Spleen (tissue), 11 donors: ENCODE measurements at regions not wholly inside any gene's neighbourhood (a gene's known extent, or its start where the extent isn't known, plus 50 kb on each side); places are given as distances from the start of the nearest gene placed in this dataset.

ENCODE experiments used
- DNase-seq: peaks from one replicate; pipeline ENCODE4 v3.0.0-alpha.2; 2020
- H3K27ac ChIP-seq, 8 donors: fragments of 200-600 bp; sonication (generic) in 7 of 8; 1 replicate in 4 of 8; 2 replicates in 4 of 8; pipeline versions ENCODE4 v1.5.0 to v1.8.0; 2016 to 2021; ENCODE audit warnings: inconsistent platforms in 4 of 8, mild to moderate bottlenecking in 4 of 8, moderate library complexity in 1 of 8
- H3K27me3 ChIP-seq, 7 donors: fragments of 200-600 bp; sonication (generic) in 6 of 7; replicated peaks in 1 of 7; 1 replicate in 4 of 7; 2 replicates in 3 of 7; pipeline versions ENCODE4 v1.5.0 to v1.8.0; 2016 to 2021; ENCODE audit warnings: inconsistent platforms in 3 of 7, mild to moderate bottlenecking in 1 of 7
- H3K36me3 ChIP-seq, 6 donors: fragments of 200-600 bp; sonication (generic) in 5 of 6; 1 replicate in 4 of 6; 2 replicates in 2 of 6; pipeline versions ENCODE4 v1.5.0 to v1.8.0; 2016 to 2021; ENCODE audit warnings: inconsistent platforms in 2 of 6
- H3K4me1 ChIP-seq, 6 donors: fragments of 200-600 bp; sonication (generic) in 5 of 6; 1 replicate in 3 of 6; 2 replicates in 3 of 6; pipeline versions ENCODE4 v1.5.0 to v1.8.0; 2016 to 2021; ENCODE audit warnings: inconsistent platforms in 3 of 6
- H3K4me3 ChIP-seq, 8 donors: fragments of 200-600 bp; sonication (generic) in 7 of 8; 1 replicate in 4 of 8; 2 replicates in 4 of 8; pipeline versions ENCODE4 v1.5.0 to v1.8.0; 2016 to 2021; ENCODE audit warnings: inconsistent platforms in 4 of 8, mild to moderate bottlenecking in 4 of 8, moderate library complexity in 2 of 8
- H3K9me3 ChIP-seq, 8 donors: fragments of 200-600 bp; sonication (generic) in 7 of 8; 1 replicate in 4 of 8; 2 replicates in 4 of 8; pipeline versions ENCODE4 v1.5.0 to v1.8.0; 2016 to 2021; ENCODE audit warnings: inconsistent platforms in 4 of 8
- POLR2A ChIP-seq, 3 donors: fragments of 450-650 bp; IDR thresholded peaks; one replicate each; pipeline ENCODE4 v1.5.1; 2017; ENCODE audit warnings: antibody characterized with exemption in 3 of 3, mild to moderate bottlenecking in 1 of 3
- POLR2AphosphoS5 ChIP-seq, 3 donors: sonication (generic); formaldehyde crosslinking; IDR thresholded peaks; one replicate each; pipeline ENCODE4 v1.5.1; 2017; ENCODE audit warnings: antibody characterized with exemption in 3 of 3
- WGBS, 5 donors: extraction: QIAGEN DNeasy Blood & Tissue Kit in 3 of 5; methylation state at CpG; one replicate each; pipeline versions ENCODE4 v1.1.5 to v1.1.7; 2013 to 2018; 5-methylcytosine and 5-hydroxymethylcytosine counted together
- intact Hi-C: fragments of 100-400 bp; cut with DNase I; formaldehyde crosslinking; loops from one replicate; pipeline ENCODE4 v1.15.0; 2023; ENCODE audit warnings: low total_unique reads
- TF ChIP-seq, protein P1 (sequence below), 11 experiments: fragments of 200-600 bp in 7 of 11; fragments of 450-650 bp in 4 of 11; sonication (generic) in 4 of 11; IDR thresholded peaks in 8 of 11; conservative IDR thresholded peaks in 3 of 11; 1 replicate in 7 of 11; 2 replicates in 4 of 11; pipeline versions ENCODE4 v1.4.0 to v1.8.0; 2016 to 2021; ENCODE audit warnings: antibody characterized with exemption in 11 of 11, inconsistent platforms in 4 of 11, mild to moderate bottlenecking in 1 of 11
- donor health status: healthy with polysubstance abuse.
- donor health status: DM: no; HTN: no; CAD: no; lungs with moderate emphysema.
- donor health status: DM: no; HTN: no; CAD: no.
- donor health status: Bipolar disorder and iron deficiency.
- donor health status: healthy.
- donor health status: DM: no; HTN: no; CAD: no.
- donor health status: DM: yes; HTN: yes; CAD: no.

DNA sequence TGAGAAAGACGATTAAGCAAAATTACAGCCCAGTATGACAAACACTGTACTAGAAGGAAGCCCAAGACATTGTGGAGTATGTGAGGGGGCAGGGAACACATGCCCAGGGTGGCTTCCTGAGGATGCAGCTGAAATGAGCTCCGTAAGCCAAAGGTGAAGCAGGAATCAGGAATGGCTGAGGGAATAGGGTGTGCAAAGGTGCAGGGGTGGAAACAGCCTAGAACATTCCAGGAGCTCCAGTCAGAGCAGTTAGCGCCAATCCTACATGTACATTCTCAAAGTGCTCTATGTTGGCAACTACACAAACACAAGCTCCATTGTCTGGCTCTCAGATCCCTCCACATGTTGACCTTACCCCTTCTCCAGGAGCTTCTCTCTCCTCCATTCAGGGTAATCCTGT is 257.9 kb downstream of the MAN2A1 start:
- TF ChIP-seq POLR2A (IDR thresholded peaks at IDR 0.05), result no peak
- TF ChIP-seq POLR2AphosphoS5 (IDR thresholded peaks at IDR 0.05), result no peak
- TF ChIP-seq, protein P1, sequence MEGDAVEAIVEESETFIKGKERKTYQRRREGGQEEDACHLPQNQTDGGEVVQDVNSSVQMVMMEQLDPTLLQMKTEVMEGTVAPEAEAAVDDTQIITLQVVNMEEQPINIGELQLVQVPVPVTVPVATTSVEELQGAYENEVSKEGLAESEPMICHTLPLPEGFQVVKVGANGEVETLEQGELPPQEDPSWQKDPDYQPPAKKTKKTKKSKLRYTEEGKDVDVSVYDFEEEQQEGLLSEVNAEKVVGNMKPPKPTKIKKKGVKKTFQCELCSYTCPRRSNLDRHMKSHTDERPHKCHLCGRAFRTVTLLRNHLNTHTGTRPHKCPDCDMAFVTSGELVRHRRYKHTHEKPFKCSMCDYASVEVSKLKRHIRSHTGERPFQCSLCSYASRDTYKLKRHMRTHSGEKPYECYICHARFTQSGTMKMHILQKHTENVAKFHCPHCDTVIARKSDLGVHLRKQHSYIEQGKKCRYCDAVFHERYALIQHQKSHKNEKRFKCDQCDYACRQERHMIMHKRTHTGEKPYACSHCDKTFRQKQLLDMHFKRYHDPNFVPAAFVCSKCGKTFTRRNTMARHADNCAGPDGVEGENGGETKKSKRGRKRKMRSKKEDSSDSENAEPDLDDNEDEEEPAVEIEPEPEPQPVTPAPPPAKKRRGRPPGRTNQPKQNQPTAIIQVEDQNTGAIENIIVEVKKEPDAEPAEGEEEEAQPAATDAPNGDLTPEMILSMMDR (IDR thresholded peaks at IDR 0.05 in 8 of 11, conservative IDR thresholded peaks at IDR 0.05 in 3 of 11), result no peak
- Histone ChIP-seq H3K4me3 (no peak overlapping the region), H3K27me3 (no peaks in the 10 kb centered on the region), H3K36me3 (no peaks in the 10 kb centered on the region), H3K4me1 (no peaks in the 10 kb centered on the region), H3K9me3 (no peaks in the 10 kb centered on the region), H3K27ac (no peak overlapping the region)
- intact Hi-C loops, result no loop called here
- DNase-seq, result no peak
- WGBS, 5 donors, result 72 to 88% (median 80%) methylated on average over 3 of the region's 3 CpGs

DNA sequence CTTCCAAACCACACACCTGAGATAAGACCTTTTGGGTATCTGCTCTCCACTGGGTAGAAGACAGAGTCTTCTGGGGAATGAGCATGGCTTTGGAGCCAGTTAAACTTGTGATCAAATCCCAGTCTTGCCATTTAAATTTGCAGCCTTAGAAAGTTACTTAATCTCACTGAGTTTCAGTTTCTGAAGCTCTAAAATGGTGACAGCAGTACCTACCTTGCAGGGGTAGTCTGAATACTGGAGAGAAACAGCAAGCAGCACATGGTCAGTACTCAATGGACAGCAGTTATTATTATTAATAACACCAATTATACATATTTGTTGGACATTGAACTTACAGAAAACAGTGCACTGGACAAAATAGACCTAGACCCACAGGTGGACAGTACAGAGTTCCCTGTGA is 260.9 kb downstream of the MAN2A1 start:
- Histone ChIP-seq H3K36me3 (no peaks in the 10 kb centered on the region), H3K4me1 (no peaks in the 10 kb centered on the region), H3K27me3 (no peaks in the 10 kb centered on the region), H3K27ac (no peak overlapping the region), H3K4me3 (no peak overlapping the region), H3K9me3 (no peaks in the 10 kb centered on the region)
- TF ChIP-seq POLR2AphosphoS5 (IDR thresholded peaks at IDR 0.05), result no peak
- DNase-seq, result no peak
- intact Hi-C loops, result no loop called here

DNA sequence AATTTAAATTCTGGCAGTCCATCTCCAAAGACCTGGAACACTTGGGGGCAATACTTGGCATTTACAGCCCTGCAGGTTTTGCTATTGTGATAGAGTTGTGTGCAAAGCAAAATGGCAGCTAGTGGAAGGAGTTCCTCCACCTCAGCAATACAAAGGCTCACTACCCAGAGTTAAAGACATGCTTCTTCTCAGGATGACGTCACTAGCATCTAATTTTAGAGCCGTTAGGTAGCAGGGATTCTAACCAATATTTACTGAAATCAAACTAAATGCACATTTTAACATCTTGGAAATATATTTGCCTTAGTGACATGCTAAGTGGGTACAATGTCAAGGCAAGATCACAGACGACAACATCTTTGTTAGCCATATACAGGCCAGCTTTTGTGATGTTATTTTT is 261.6 kb downstream of the MAN2A1 start:
- no peaks in the 10 kb centered on the region for H3K36me3 ChIP-seq
- no peak for DNase-seq
- 83 to 94% (median 84%) methylated on average over 3 of the region's 3 CpGs for WGBS, 5 donors
- no peak overlapping the region for H3K4me3 ChIP-seq
- H3K27me3 ChIP-seq, result no peaks in the 10 kb centered on the region
- H3K9me3 ChIP-seq, result no peaks in the 10 kb centered on the region
- intact Hi-C loops, result no loop called here
- H3K4me1 ChIP-seq, result no peaks in the 10 kb centered on the region
- no peak overlapping the region for H3K27ac ChIP-seq
- TF ChIP-seq POLR2A (IDR thresholded peaks at IDR 0.05) (no peak), POLR2AphosphoS5 (IDR thresholded peaks at IDR 0.05) (no peak)
- TF ChIP-seq, protein P1 (IDR thresholded peaks at IDR 0.05 in 8 of 11, conservative IDR thresholded peaks at IDR 0.05 in 3 of 11), result no peak

DNA sequence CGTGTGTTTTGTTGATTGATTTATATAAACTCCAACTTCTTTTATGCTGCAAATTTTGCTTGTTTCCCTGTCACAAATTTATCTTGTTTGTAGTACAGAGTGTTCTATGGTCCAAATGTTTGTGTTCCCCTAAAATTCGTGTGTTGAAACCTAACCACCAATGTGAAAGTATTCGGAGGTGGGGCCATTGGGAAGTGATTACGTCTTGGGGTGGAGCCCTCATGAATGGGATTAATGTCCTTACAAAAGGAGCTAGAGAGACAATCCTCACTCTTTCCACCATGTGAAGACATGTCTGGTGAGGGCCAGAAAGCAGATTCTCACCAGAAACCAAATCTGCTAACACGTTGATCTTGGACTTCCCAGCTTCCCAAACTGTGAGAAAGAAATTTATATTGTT is 262.0 kb downstream of the MAN2A1 start:
- Histone ChIP-seq H3K36me3 (no peaks in the 10 kb centered on the region), H3K27ac (no peak overlapping the region), H3K27me3 (no peaks in the 10 kb centered on the region), H3K9me3 (no peaks in the 10 kb centered on the region), H3K4me1 (no peaks in the 10 kb centered on the region), H3K4me3 (no peak overlapping the region)
- DNase-seq, result no peak
- intact Hi-C loops, result no loop called here
- 80 to 92% (median 85%) methylated on average over 5 of the region's 5 CpGs for WGBS, 5 donors
- TF ChIP-seq POLR2A (IDR thresholded peaks at IDR 0.05), result no peak
- TF ChIP-seq, protein P1 (IDR thresholded peaks at IDR 0.05 in 8 of 11, conservative IDR thresholded peaks at IDR 0.05 in 3 of 11), result no peak
- peak in 1 of 3 donors; percentile 8 for TF ChIP-seq POLR2AphosphoS5 (IDR thresholded peaks at IDR 0.05)

DNA sequence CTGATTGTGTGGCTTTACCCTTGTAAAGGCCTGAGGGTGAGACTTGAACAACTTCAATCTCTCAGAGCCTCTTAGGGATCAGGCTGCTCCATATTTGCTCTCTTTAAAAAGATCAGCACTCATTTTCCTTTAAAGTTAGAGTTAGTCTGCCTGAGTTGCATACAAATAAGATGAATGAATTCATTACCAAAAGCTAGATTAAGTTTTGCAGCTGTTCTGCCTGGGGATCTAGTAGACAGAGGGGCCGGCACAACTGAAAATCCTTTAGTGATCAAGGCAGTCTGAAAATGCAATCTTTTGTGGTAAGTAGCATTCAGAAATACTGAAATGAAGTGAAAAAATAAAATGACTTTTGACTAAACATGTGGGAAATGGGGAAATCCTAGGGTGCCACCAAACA is 264.0 kb downstream of the MAN2A1 start:
- intact Hi-C loops, result no loop called here
- TF ChIP-seq POLR2A (IDR thresholded peaks at IDR 0.05) (no peak), POLR2AphosphoS5 (IDR thresholded peaks at IDR 0.05) (no peak)
- TF ChIP-seq, protein P1 (IDR thresholded peaks at IDR 0.05 in 8 of 11, conservative IDR thresholded peaks at IDR 0.05 in 3 of 11), result no peak
- H3K27me3 ChIP-seq, result no peaks in the 10 kb centered on the region
- H3K36me3 ChIP-seq, result no peaks in the 10 kb centered on the region
- H3K4me3 ChIP-seq, result no peak overlapping the region
- no peak for DNase-seq
- H3K4me1 ChIP-seq, result no peaks in the 10 kb centered on the region
- H3K27ac ChIP-seq, result no peak overlapping the region
- no peaks in the 10 kb centered on the region for H3K9me3 ChIP-seq
- WGBS, 5 donors, result 75 to 91% (median 86%) methylated on average over 1 of the region's 1 CpG
